ENCODE measurements at regions not wholly inside any gene's neighbourhood (a gene's known extent, or its start where the extent isn't known, plus 50 kb on each side); places are given as distances from the start of the nearest gene placed in this dataset.

GRCh38 chr5:58235299-58235698 is 224.6 kb downstream of the PLK2 start:
- no peak overlapping the region for H2AFZ ChIP-seq (ENCODE audit: low read length)
- no peak overlapping the region for H3K27ac ChIP-seq (ENCODE audit: low read depth, low read length)
- no peak overlapping the region for H4K5ac ChIP-seq (ENCODE audit: insufficient read length, low read depth, low read length)
- no peak overlapping the region for H3K18ac ChIP-seq (ENCODE audit: extremely low read depth, low read length)
- no peaks in the 10 kb centered on the region for H3K9me3 ChIP-seq (ENCODE audit: insufficient read depth in 2 of 2, low read depth in 1 of 2, low read length in 1 of 2)
- H2BK120ac ChIP-seq (replicated peaks; ENCODE audit: low read depth, low read length), result no peak overlapping the region
- no peak overlapping the region for H2BK12ac ChIP-seq (ENCODE audit: low read depth, low read length)
- H3K4me2 ChIP-seq (ENCODE audit: insufficient read depth in 1 of 2, low read depth in 2 of 2, low read length in 2 of 2), result no peak overlapping the region
- no peak overlapping the region for H3K56ac ChIP-seq (replicated peaks; ENCODE audit: insufficient read length, low read depth, low read length)
- H3K4ac ChIP-seq (replicated peaks; ENCODE audit: insufficient read length, low read depth, low read length), result no peak overlapping the region
- H4K20me1 ChIP-seq (replicated peaks in 1 of 2; ENCODE audit: control insufficient read depth in 1 of 2, insufficient read depth in 2 of 2, low read length in 2 of 2), result no peaks in the 10 kb centered on the region
- no peak overlapping the region for H3K23ac ChIP-seq (ENCODE audit: insufficient read length)
- no peak overlapping the region for H4K91ac ChIP-seq (replicated peaks; ENCODE audit: insufficient read length, low read length)
- no peak for FAIRE-seq
- H3K9ac ChIP-seq (replicated peaks in 1 of 4; ENCODE audit: extremely low read depth in 1 of 4, low read depth in 3 of 4, low read length in 3 of 4), result no peak overlapping the region
- DNase-seq (ENCODE audit: low read depth in 1 of 2, low spot score in 2 of 2), result no peak
- WGBS, 2 experiments (ENCODE audit: extremely low coverage in 1 of 2, insufficient coverage in 1 of 2, insufficient read length in 1 of 2, insufficient replicate concordance in 2 of 2, low coverage in 1 of 2, low lambda C conversion rate in 2 of 2, missing lambda C conversion rate in 1 of 2), result 58% methylated on average over 3 of the region's 3 CpGs; no CpG with 5 or more reads in 1 of the 2 experiments
- no peak overlapping the region for H2BK20ac ChIP-seq (ENCODE audit: low read length)
- CTCF ChIA-PET (ENCODE audit: partially characterized antibody), result interaction anchor here (1.6 kb wide), 1 partner anchor 226 kb away, joined by 3 read pairs; no protein-coding TSS in a partner anchor
- no peak overlapping the region for H3K14ac ChIP-seq (ENCODE audit: insufficient read length)
- no peaks in the 10 kb centered on the region for H3K79me2 ChIP-seq (ENCODE audit: control insufficient read depth in 1 of 2, insufficient read depth in 2 of 2, low read length in 2 of 2)
- H2AK5ac ChIP-seq (ENCODE audit: low read depth, low read length), result no peak overlapping the region
- no peak overlapping the region for H4K8ac ChIP-seq (ENCODE audit: extremely low read depth, insufficient read depth, low read length)
- H3K4me3 ChIP-seq (ENCODE audit: extremely low read depth in 1 of 4, insufficient read depth in 2 of 4, low read depth in 3 of 4, low read length in 4 of 4), result no peak overlapping the region
- no peaks in the 10 kb centered on the region for H3K36me3 ChIP-seq (ENCODE audit: control insufficient read depth in 2 of 4, insufficient read depth in 4 of 4, low read length in 3 of 4)
- H2BK5ac ChIP-seq (ENCODE audit: low read depth, low read length), result no peak overlapping the region
- POLR2A ChIA-PET (ENCODE audit: partially characterized antibody), result no interaction called here
- no peaks in the 10 kb centered on the region for H3K4me1 ChIP-seq (replicated peaks in 1 of 4; ENCODE audit: control insufficient read depth in 3 of 4, insufficient read depth in 4 of 4, low read length in 3 of 4)
- H3K23me2 ChIP-seq (ENCODE audit: low read depth, low read length), result no peaks in the 10 kb centered on the region
- no peak overlapping the region for H2BK15ac ChIP-seq (ENCODE audit: low read length)
- no peaks in the 10 kb centered on the region for H3K79me1 ChIP-seq (ENCODE audit: low read depth, low read length)
- H3K27me3 ChIP-seq (replicated peaks in 1 of 4; ENCODE audit: control insufficient read depth in 3 of 4, extremely low read depth in 1 of 4, insufficient read depth in 3 of 4, low read length in 3 of 4), result no peaks in the 10 kb centered on the region
- no peak for TF ChIP-seq POLR2A (IDR thresholded peaks at IDR 0.05; ENCODE audit: control extremely low read depth in 1 of 2, low read depth in 2 of 2, low read length in 2 of 2)
- no peak for TF ChIP-seq BACH1 (IDR thresholded peaks at IDR 0.05; ENCODE audit: low read length)
- no peak for TF ChIP-seq TEAD4 (IDR thresholded peaks at IDR 0.05; ENCODE audit: low read depth, low read length)
- no peak for TF ChIP-seq CTCF (IDR thresholded peaks at IDR 0.05; ENCODE audit: control extremely low read depth in 1 of 3, insufficient read depth in 1 of 3, low read depth in 1 of 3, low read length in 3 of 3)
- TF ChIP-seq JUN (IDR thresholded peaks at IDR 0.05; ENCODE audit: low read depth, low read length), result no peak
- no peak for TF ChIP-seq USF2 (IDR thresholded peaks at IDR 0.05; ENCODE audit: low read length)

All from H1 (cell line).